ENCODE measurements at regions not wholly inside any gene's neighbourhood (a gene's known extent, or its start where the extent isn't known, plus 50 kb on each side); places are given as distances from the start of the nearest gene placed in this dataset.

GRCh38 chrX:63012574-63012973 is 338.6 kb downstream of the SPIN4 start:
- TF ChIP-seq, protein P1, sequence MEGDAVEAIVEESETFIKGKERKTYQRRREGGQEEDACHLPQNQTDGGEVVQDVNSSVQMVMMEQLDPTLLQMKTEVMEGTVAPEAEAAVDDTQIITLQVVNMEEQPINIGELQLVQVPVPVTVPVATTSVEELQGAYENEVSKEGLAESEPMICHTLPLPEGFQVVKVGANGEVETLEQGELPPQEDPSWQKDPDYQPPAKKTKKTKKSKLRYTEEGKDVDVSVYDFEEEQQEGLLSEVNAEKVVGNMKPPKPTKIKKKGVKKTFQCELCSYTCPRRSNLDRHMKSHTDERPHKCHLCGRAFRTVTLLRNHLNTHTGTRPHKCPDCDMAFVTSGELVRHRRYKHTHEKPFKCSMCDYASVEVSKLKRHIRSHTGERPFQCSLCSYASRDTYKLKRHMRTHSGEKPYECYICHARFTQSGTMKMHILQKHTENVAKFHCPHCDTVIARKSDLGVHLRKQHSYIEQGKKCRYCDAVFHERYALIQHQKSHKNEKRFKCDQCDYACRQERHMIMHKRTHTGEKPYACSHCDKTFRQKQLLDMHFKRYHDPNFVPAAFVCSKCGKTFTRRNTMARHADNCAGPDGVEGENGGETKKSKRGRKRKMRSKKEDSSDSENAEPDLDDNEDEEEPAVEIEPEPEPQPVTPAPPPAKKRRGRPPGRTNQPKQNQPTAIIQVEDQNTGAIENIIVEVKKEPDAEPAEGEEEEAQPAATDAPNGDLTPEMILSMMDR (IDR thresholded peaks at IDR 0.05): no peak
- no peak for TF ChIP-seq POLR2A (IDR thresholded peaks at IDR 0.05)

Data from lower leg skin (tissue), 3 donors.